Endothelial cell of umbilical vein (primary cell): ENCODE measurements at regions not wholly inside any gene's neighbourhood (a gene's known extent, or its start where the extent isn't known, plus 50 kb on each side); places are given as distances from the start of the nearest gene placed in this dataset.

Experiments used
- BruUV-seq: library from RNA; stranded (reverse); fragments of 400-500 nt; replicated peaks from 2 replicates; lab custom pipeline; 2021; lab: Mats Ljungman, UMichigan
- CTCF ChIA-PET: fragments of 300-600, 350-600 bp; sonication (Branson Sonifier 250); formaldehyde crosslinking; loops from one replicate; lab custom pipeline; 2021; ENCODE audit warnings: antibody characterized with exemption, inconsistent platforms; lab: Charles Lee
- POLR2A ChIA-PET: fragments of 300-600, 350-600 bp; sonication (Branson Sonifier 250); formaldehyde crosslinking; loops from one replicate; lab custom pipeline; 2021; ENCODE audit warnings: antibody characterized with exemption, inconsistent platforms; lab: Charles Lee
- DNase-seq: peaks from one replicate; pipeline ENCODE4 v3.0.0-alpha.2; 2011; ENCODE audit warnings: low read depth, low spot score
- FAIRE-seq: peaks from 2 replicates; lab custom pipeline; 2011; peaks lifted over from hg19 to GRCh38; lab: Jason Lieb, UNC
- H2AFZ ChIP-seq: 2 replicates; pipeline ENCODE4 v1.6.0; 2012; ENCODE audit warnings: low read depth, low read length, control low read depth, inconsistent platforms
- H3K27ac ChIP-seq: 2 replicates; pipeline ENCODE4 v1.5.1; 2011; ENCODE audit warnings: low read depth, mild to moderate bottlenecking, control low read depth, low read length, moderate library complexity; ENCODE audit not compliant: insufficient read depth
- H3K27me3 ChIP-seq, 2 experiments: 2 replicates each; pipeline versions ENCODE4 v1.6.0 to v1.6.1; 2011; ENCODE audit warnings: low read length in 2 of 2, mixed read lengths in 1 of 2; ENCODE audit not compliant: control insufficient read depth in 2 of 2, insufficient read depth in 2 of 2
- H3K36me3 ChIP-seq, 2 experiments: 2 replicates in 1 of 2; 3 replicates in 1 of 2; pipeline ENCODE4 v1.5.1; 2011; ENCODE audit warnings: low read length in 2 of 2, mild to moderate bottlenecking in 1 of 2, moderate library complexity in 1 of 2; ENCODE audit not compliant: control insufficient read depth in 2 of 2, insufficient read depth in 2 of 2; ENCODE audit errors: extremely low read depth in 1 of 2
- H3K4me1 ChIP-seq: 3 replicates; pipeline ENCODE4 v1.5.1; 2011; ENCODE audit warnings: mild to moderate bottlenecking, low read length; ENCODE audit not compliant: control insufficient read depth, insufficient read depth; ENCODE audit errors: extremely low read depth
- H3K4me2 ChIP-seq: 2 replicates; pipeline ENCODE4 v1.6.1; 2011; ENCODE audit warnings: low read length, control low read depth, mixed read lengths; ENCODE audit not compliant: insufficient read depth
- H3K4me3 ChIP-seq, 3 experiments: fragments of 200-600 bp in 1 of 3; sonication (generic), shearing (Covaris generic) in 1 of 3; replicated peaks in 1 of 3; 2 replicates each; pipeline ENCODE4 v1.5.1; 2011 to 2016; ENCODE audit warnings: control low read depth in 3 of 3, low read length in 3 of 3, mild to moderate bottlenecking in 2 of 3, inconsistent platforms in 1 of 3, low read depth in 1 of 3, moderate library complexity in 1 of 3; ENCODE audit not compliant: insufficient read depth in 1 of 3
- H3K79me2 ChIP-seq: 2 replicates; pipeline ENCODE4 v1.6.0; 2012; ENCODE audit warnings: low read length, inconsistent platforms; ENCODE audit not compliant: control insufficient read depth, insufficient read depth
- H3K9ac ChIP-seq: replicated peaks from 2 replicates; pipeline ENCODE3; 2011; ENCODE audit warnings: low read length, control low read depth; ENCODE audit not compliant: insufficient read depth; ENCODE audit errors: extremely low read depth
- H3K9me1 ChIP-seq: replicated peaks from 3 replicates; pipeline ENCODE4 v1.6.0; 2011; ENCODE audit warnings: mild to moderate bottlenecking, low read length; ENCODE audit not compliant: control insufficient read depth, insufficient read depth; ENCODE audit errors: extremely low read depth
- H3K9me3 ChIP-seq: replicated peaks from 2 replicates; pipeline ENCODE4 v1.5.1; 2012; ENCODE audit warnings: low read length, inconsistent platforms; ENCODE audit not compliant: control insufficient read depth, insufficient read depth
- H4K20me1 ChIP-seq: replicated peaks from 2 replicates; pipeline ENCODE3; 2011; ENCODE audit warnings: mild to moderate bottlenecking, low read length; ENCODE audit not compliant: control insufficient read depth, insufficient read depth; ENCODE audit errors: extremely low read depth
- CTCF ChIP-seq, 2 donors: IDR thresholded peaks; 1 replicate in 1 of 2; 2 replicates in 1 of 2; pipeline ENCODE4 v1.5.1; 2011; ENCODE audit warnings: low read length in 2 of 2, mild to moderate bottlenecking in 2 of 2, moderate library complexity in 2 of 2, control low read depth in 1 of 2, inconsistent platforms in 1 of 2, low read depth in 1 of 2; ENCODE audit not compliant: insufficient read depth in 1 of 2; ENCODE audit errors: extremely low read depth in 1 of 2
- EZH2 ChIP-seq: IDR thresholded peaks from 2 replicates; pipeline ENCODE4 v1.6.1; 2012; ENCODE audit warnings: borderline replicate concordance, low read depth, mild to moderate bottlenecking, moderate library complexity, low read length, inconsistent platforms; ENCODE audit not compliant: severe bottlenecking
- FOS ChIP-seq: IDR thresholded peaks from 2 replicates; pipeline ENCODE4 v1.6.1; 2011; ENCODE audit warnings: mild to moderate bottlenecking, low read length, moderate library complexity, borderline replicate concordance; ENCODE audit not compliant: insufficient read depth
- GATA2 ChIP-seq: IDR thresholded peaks from 2 replicates; pipeline ENCODE4 v1.7.0; 2011; ENCODE audit warnings: low read depth, mild to moderate bottlenecking, moderate library complexity, mixed read lengths, low read length; ENCODE audit not compliant: insufficient read length, insufficient read depth
- JUN ChIP-seq: IDR thresholded peaks from 2 replicates; pipeline ENCODE4 v1.6.1; 2011; ENCODE audit warnings: borderline replicate concordance, low read depth; ENCODE audit not compliant: insufficient read length, insufficient read depth
- MAX ChIP-seq: IDR thresholded peaks from 2 replicates; pipeline ENCODE4 v1.6.1; 2011; ENCODE audit not compliant: insufficient read depth, insufficient read length
- MYC ChIP-seq: IDR thresholded peaks from one replicate; pipeline ENCODE4 v1.6.1; 2011; ENCODE audit warnings: mild to moderate bottlenecking, low read depth, low read length
- POLR2AphosphoS5 ChIP-seq: IDR thresholded peaks from 2 replicates; pipeline ENCODE4 v1.6.1; 2012; ENCODE audit warnings: low read depth, mild to moderate bottlenecking, control low read depth, low read length, moderate library complexity; ENCODE audit not compliant: insufficient read depth
- dilution Hi-C: fragments of 300-500 bp; cut with MboI; formaldehyde crosslinking; loops from one replicate; pipeline ENCODE4 v1.15.0; 2019; ENCODE audit warnings: low sequenced_read_pairs; ENCODE audit not compliant: extremely low pct_ligation_motif_present
- intact Hi-C: fragments of 100-400 bp; cut with micrococcal nuclease; formaldehyde crosslinking; loops from one replicate; pipeline ENCODE4 v1.10.0; 2022

GRCh38 chr1:59013928-59014279 is 230.1 kb upstream of the JUN start:
- H4K20me1 ChIP-seq = no peaks in the 10 kb centered on the region
- H3K9me1 ChIP-seq = no peaks in the 10 kb centered on the region
- no peaks in the 10 kb centered on the region for H3K36me3 ChIP-seq
- peak overlapping the region; percentile 72 for H3K4me2 ChIP-seq
- no peaks in the 10 kb centered on the region for H3K79me2 ChIP-seq
- H3K4me3 ChIP-seq = no peak overlapping the region
- H3K9ac ChIP-seq = no peak overlapping the region
- dilution Hi-C loops (no loop called here), intact Hi-C loops (loop anchor here (5.0 kb wide), 1 partner anchor 128 kb away; no protein-coding TSS in a partner anchor)
- no TSS peak for BruUV-seq
- H3K27ac ChIP-seq = peak overlapping the region; percentile 59
- H3K4me1 ChIP-seq = peaks cover 19% of the 10 kb centered on the region
- ChIA-PET CTCF (interaction anchor here (1.0 to 1.8 kb wide), 8 partner anchors 9 to 105 kb away, joined by 3 to 5 read pairs (median 4); no protein-coding TSS in a partner anchor), POLR2A (no interaction called here)
- DNase-seq (no peak), FAIRE-seq (no peak)
- TF ChIP-seq FOS (no peak), GATA2 (no peak), JUN (no peak), CTCF (IDR thresholded peaks at IDR 0.05; ENCODE audit: extremely low read depth in 1 of 2, insufficient read depth in 1 of 2, low read depth in 1 of 2, low read length in 2 of 2) (no peak), POLR2AphosphoS5 (no peak), MYC (no peak), MAX (no peak), EZH2 (no peak)
- no peaks in the 10 kb centered on the region for H3K27me3 ChIP-seq
- H2AFZ ChIP-seq = peak overlapping the region; percentile 95
- H3K9me3 ChIP-seq = no peaks in the 10 kb centered on the region
